ENCODE measurements at regions not wholly inside any gene's neighbourhood (a gene's known extent, or its start where the extent isn't known, plus 50 kb on each side); places are given as distances from the start of the nearest gene placed in this dataset.

DNA sequence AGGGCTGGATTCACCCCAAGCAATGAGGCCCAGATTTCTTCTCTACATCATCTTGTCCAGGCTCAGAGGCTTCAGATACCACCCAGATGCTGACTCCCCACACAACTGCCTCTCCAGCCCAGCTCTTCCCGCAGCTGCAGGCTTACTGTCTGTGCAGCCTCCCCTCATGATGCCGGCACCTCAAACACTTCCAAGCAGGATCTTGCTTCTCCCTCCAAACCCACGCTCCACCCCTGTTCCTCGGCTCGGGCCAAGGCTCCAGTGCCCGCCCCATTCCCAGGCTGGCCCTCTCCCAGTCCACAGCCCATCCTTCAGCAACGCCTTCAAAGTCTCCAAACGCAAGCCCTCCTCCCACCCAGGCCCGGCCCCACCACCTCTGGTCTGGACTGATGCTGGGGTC, 159.2 kb upstream of the LINGO1 start:
- TF ChIP-seq, protein P1, sequence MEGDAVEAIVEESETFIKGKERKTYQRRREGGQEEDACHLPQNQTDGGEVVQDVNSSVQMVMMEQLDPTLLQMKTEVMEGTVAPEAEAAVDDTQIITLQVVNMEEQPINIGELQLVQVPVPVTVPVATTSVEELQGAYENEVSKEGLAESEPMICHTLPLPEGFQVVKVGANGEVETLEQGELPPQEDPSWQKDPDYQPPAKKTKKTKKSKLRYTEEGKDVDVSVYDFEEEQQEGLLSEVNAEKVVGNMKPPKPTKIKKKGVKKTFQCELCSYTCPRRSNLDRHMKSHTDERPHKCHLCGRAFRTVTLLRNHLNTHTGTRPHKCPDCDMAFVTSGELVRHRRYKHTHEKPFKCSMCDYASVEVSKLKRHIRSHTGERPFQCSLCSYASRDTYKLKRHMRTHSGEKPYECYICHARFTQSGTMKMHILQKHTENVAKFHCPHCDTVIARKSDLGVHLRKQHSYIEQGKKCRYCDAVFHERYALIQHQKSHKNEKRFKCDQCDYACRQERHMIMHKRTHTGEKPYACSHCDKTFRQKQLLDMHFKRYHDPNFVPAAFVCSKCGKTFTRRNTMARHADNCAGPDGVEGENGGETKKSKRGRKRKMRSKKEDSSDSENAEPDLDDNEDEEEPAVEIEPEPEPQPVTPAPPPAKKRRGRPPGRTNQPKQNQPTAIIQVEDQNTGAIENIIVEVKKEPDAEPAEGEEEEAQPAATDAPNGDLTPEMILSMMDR (conservative IDR thresholded peaks at IDR 0.05 in 1 of 2, IDR thresholded peaks at IDR 0.05 in 1 of 2; ENCODE audit: extremely low read depth in 1 of 2, insufficient read depth in 1 of 2, low read depth in 1 of 2, low read length in 2 of 2): no peak
- no peak for TF ChIP-seq EZH2 (IDR thresholded peaks at IDR 0.05; ENCODE audit: borderline replicate concordance, low read length)
